PFSK-1 (cell line): ENCODE measurements at regions not wholly inside any gene's neighbourhood (a gene's known extent, or its start where the extent isn't known, plus 50 kb on each side); places are given as distances from the start of the nearest gene placed in this dataset.

Source experiments
- REST ChIP-seq, 2 experiments: IDR thresholded peaks; 2 replicates each; pipeline versions ENCODE4 v1.6.1 to v1.8.0; 2011 to 2012; ENCODE audit warnings: low read depth in 2 of 2, low read length in 2 of 2, control low read depth in 1 of 2, inconsistent platforms in 1 of 2, mild to moderate bottlenecking in 1 of 2, moderate library complexity in 1 of 2; ENCODE audit not compliant: insufficient read depth in 1 of 2
- TAF1 ChIP-seq: IDR thresholded peaks from 2 replicates; pipeline ENCODE4 v1.6.1; 2012; ENCODE audit warnings: low read length, control low read depth, borderline replicate concordance; ENCODE audit not compliant: insufficient read depth

DNA sequence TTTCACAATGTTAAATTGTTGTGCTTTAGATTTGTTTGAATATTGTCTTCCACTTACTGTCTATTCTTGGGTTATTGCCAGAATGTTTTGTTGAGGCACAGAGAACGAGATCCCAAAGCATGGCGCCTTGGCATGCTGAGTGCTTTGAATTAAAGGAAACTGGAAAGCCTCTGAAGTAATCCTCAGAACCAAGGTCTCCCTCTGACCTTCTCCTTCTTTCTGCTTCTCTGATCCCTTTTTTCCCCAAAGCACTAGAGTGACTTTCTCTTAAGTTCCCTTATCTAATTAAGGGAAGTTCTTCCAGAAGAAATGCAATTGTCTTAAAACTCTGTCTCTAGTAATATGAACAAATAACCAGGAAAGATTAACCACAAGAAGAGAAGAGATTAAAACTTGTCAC lies 214.7 kb downstream of the SPP2 start:
- TF ChIP-seq TAF1: no peak
- no peak for TF ChIP-seq REST (IDR thresholded peaks at IDR 0.05; ENCODE audit: insufficient read depth in 1 of 2, low read depth in 2 of 2, low read length in 2 of 2)
